Ishikawa (cell line): ENCODE measurements at regions not wholly inside any gene's neighbourhood (a gene's known extent, or its start where the extent isn't known, plus 50 kb on each side); places are given as distances from the start of the nearest gene placed in this dataset.

ENCODE experiments used
- CEBPB ChIP-seq: IDR thresholded peaks from 2 replicates; pipeline ENCODE4 v1.6.1; 2012
- CREB1 ChIP-seq: IDR thresholded peaks from 2 replicates; pipeline ENCODE4 v1.6.1; 2012; ENCODE audit warnings: low read depth
- EGR1 ChIP-seq: IDR thresholded peaks from 2 replicates; pipeline ENCODE4 v1.6.1; 2012
- EP300 ChIP-seq: IDR thresholded peaks from 2 replicates; pipeline ENCODE4 v1.6.1; 2012; ENCODE audit warnings: borderline replicate concordance
- FOXM1 ChIP-seq: IDR thresholded peaks from 2 replicates; pipeline ENCODE4 v1.6.1; 2012; ENCODE audit warnings: low read depth, borderline replicate concordance
- NFIC ChIP-seq: IDR thresholded peaks from 2 replicates; pipeline ENCODE4 v1.6.1; 2012
- RAD21 ChIP-seq: IDR thresholded peaks from 2 replicates; pipeline ENCODE4 v1.6.1; 2012; ENCODE audit warnings: low read depth
- TAF1 ChIP-seq: IDR thresholded peaks from 2 replicates; pipeline ENCODE4 v1.6.1; 2012; ENCODE audit warnings: low read depth, mild to moderate bottlenecking
- TCF12 ChIP-seq: IDR thresholded peaks from 2 replicates; pipeline ENCODE4 v1.6.1; 2012; ENCODE audit warnings: low read depth
- TEAD4 ChIP-seq: IDR thresholded peaks from 2 replicates; pipeline ENCODE4 v1.6.1; 2012
- YY1 ChIP-seq: IDR thresholded peaks from 2 replicates; pipeline ENCODE4 v1.6.1; 2012; ENCODE audit warnings: low read depth
- ZBTB7A ChIP-seq: IDR thresholded peaks from 2 replicates; pipeline ENCODE4 v1.6.1; 2012; ENCODE audit warnings: low read depth
- TF ChIP-seq, protein P1 (sequence below): IDR thresholded peaks from 2 replicates; pipeline ENCODE4 v1.6.1; 2012
- TF ChIP-seq, protein P2 (sequence below): IDR thresholded peaks from 2 replicates; pipeline ENCODE4 v1.6.1; 2012
- TF ChIP-seq, protein P3 (sequence below): IDR thresholded peaks from 2 replicates; pipeline ENCODE4 v1.6.1; 2012; ENCODE audit warnings: low read depth, mild to moderate bottlenecking

DNA sequence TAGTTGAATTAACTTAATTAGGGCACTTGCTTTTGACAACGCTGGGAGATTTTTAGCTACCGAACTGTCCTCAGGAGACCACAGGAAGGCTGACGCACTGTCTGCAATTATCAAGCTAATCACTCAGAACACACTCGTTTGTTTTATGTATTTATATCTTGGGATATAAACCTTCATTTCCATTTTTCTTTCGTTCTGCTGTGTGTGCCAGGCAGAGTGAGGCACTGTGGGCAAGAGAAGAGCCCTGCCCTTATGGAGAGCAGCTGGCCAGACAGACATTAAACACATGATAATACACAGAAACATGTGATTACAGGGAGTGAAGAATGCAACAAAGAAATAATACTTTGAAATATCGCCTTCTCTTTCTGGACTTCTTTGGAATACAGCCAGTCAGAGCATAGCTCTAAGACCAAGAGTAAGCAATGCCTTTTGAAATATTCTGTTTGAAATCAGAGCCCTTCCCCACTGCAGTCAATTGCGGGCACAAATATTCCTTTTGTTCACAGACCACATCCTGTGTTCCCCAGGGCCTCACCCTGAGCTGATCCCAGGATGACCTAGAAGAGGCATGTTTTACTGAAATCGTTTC lies 96.8 kb downstream of the ANKRD60 start:
- TF ChIP-seq, protein P1, sequence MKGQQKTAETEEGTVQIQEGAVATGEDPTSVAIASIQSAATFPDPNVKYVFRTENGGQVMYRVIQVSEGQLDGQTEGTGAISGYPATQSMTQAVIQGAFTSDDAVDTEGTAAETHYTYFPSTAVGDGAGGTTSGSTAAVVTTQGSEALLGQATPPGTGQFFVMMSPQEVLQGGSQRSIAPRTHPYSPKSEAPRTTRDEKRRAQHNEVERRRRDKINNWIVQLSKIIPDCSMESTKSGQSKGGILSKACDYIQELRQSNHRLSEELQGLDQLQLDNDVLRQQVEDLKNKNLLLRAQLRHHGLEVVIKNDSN, result no peak
- TF ChIP-seq TEAD4 (no peak), FOXM1 (no peak), CEBPB (no peak), ZBTB7A (no peak), EGR1 (no peak), RAD21 (no peak), NFIC (no peak), TAF1 (no peak), YY1 (no peak), EP300 (no peak), CREB1 (no peak), TCF12 (no peak)
- TF ChIP-seq, protein P2, sequence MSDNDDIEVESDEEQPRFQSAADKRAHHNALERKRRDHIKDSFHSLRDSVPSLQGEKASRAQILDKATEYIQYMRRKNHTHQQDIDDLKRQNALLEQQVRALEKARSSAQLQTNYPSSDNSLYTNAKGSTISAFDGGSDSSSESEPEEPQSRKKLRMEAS, result no peak
- TF ChIP-seq, protein P3, sequence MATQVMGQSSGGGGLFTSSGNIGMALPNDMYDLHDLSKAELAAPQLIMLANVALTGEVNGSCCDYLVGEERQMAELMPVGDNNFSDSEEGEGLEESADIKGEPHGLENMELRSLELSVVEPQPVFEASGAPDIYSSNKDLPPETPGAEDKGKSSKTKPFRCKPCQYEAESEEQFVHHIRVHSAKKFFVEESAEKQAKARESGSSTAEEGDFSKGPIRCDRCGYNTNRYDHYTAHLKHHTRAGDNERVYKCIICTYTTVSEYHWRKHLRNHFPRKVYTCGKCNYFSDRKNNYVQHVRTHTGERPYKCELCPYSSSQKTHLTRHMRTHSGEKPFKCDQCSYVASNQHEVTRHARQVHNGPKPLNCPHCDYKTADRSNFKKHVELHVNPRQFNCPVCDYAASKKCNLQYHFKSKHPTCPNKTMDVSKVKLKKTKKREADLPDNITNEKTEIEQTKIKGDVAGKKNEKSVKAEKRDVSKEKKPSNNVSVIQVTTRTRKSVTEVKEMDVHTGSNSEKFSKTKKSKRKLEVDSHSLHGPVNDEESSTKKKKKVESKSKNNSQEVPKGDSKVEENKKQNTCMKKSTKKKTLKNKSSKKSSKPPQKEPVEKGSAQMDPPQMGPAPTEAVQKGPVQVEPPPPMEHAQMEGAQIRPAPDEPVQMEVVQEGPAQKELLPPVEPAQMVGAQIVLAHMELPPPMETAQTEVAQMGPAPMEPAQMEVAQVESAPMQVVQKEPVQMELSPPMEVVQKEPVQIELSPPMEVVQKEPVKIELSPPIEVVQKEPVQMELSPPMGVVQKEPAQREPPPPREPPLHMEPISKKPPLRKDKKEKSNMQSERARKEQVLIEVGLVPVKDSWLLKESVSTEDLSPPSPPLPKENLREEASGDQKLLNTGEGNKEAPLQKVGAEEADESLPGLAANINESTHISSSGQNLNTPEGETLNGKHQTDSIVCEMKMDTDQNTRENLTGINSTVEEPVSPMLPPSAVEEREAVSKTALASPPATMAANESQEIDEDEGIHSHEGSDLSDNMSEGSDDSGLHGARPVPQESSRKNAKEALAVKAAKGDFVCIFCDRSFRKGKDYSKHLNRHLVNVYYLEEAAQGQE, result no peak

DNA sequence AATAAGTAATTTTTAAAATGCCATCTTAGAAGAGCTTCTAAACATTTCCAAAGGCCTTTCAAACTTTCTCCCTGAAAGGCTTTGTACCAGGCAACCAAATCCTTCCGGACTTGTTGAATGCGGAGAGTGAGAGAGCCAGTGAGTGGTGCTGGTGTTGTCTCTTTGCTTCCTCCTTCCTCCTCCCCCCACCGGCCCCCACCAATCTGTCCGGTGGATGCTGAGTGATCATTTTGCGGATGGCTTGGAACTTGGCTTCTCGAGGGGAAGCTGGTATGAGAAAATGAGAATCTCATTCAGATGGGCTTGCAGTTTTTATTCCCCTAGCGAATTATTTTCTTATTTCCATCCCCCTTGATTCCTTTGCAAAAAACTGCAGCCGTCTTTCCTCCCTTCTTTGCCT lies 97.3 kb downstream of the ANKRD60 start:
- TF ChIP-seq, protein P1, result no peak
- TF ChIP-seq, protein P3, result no peak
- no peak for TF ChIP-seq EP300
- TF ChIP-seq TCF12, result no peak
- no peak for TF ChIP-seq CEBPB
- no peak for TF ChIP-seq YY1
- TF ChIP-seq TEAD4, result no peak
- no peak for TF ChIP-seq ZBTB7A
- no peak for TF ChIP-seq FOXM1
- no peak for TF ChIP-seq RAD21
- no peak for TF ChIP-seq NFIC
- TF ChIP-seq, protein P2, result no peak

DNA sequence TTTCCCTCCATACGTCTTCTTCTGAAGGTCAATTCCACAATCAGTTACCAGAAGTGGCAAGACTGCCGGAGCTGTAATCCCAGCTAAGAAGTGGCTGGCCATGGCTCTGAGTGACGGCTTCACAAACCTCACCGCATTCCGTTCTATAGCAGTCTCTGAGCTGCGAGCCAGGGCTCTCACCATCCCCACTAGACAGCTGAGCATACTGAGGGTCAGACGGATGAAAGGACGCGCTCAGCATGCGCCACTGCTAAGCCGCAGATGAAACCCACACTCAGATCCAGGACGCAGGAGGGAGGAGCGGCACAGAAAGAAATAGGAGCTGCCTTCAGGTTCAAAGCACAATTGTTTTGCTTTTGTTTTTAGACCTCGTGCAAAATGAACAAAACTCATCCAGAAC lies 97.9 kb downstream of the ANKRD60 start:
- TF ChIP-seq TCF12 (no peak), EGR1 (no peak), CEBPB (no peak), TEAD4 (no peak), TAF1 (no peak), EP300 (no peak), YY1 (no peak), NFIC (no peak), CREB1 (no peak), RAD21 (no peak), ZBTB7A (no peak), FOXM1 (no peak)
- TF ChIP-seq, protein P3, result no peak
- TF ChIP-seq, protein P2, result no peak
- TF ChIP-seq, protein P1, result no peak

DNA sequence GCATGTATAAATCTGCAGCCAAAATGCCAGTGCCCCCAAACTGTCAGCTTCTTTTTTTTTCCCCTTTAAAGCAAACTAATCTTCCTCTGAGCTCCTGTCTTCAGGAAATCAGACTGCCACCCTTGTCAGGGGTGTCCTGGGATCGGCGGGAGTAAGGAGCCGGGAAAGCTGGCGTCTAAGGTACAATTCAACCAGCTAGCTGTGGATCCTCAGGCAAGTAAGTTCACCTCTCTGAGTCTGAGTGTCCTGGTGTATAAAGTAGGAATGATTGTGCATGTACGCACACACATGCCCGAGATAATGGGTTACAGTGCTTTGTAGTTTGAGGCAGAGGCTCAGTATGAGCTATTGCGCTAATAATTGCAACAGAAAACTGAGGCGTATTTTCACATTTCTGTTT lies 98.3 kb downstream of the ANKRD60 start:
- TF ChIP-seq NFIC (no peak), ZBTB7A (no peak), CREB1 (no peak), RAD21 (no peak), TEAD4 (no peak), TCF12 (no peak), YY1 (no peak), EGR1 (no peak), CEBPB (no peak), TAF1 (no peak), EP300 (no peak)
- TF ChIP-seq, protein P2, result no peak
- TF ChIP-seq, protein P3, result no peak
- TF ChIP-seq, protein P1, result no peak
